ENCODE measurements at regions not wholly inside any gene's neighbourhood (a gene's known extent, or its start where the extent isn't known, plus 50 kb on each side); places are given as distances from the start of the nearest gene placed in this dataset.

DNA sequence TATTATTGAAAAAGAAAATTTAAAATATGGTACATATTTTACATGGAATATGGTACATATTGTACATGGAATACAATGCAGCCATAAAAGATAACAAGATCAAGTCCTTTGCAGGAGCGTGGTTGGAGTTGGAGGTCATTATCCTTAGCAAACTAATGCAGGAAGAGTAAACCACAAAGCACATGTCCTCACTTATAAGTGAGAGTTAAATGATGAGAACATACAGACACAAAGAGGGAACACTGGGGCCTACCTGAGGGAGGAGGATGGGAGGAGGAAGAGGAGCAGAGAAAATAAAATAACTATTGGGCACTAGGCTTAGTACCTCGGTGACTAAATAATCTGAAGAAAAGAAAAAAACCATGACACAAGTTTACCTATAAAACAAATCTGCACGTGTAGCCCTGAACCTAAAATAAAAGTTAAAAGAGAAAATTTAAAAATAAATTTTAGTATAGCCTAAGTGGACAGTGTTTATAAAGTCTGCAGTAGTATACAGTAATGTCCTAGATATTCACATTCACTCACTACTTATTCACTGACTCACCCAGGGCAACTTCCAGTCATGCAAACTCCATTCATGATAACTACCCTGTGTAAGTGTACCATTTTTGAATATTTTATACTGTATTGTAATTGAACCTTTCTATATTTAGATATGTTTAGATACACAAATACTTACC is 204.4 kb downstream of the FAM76B start:
- DNase-seq (ENCODE audit: low read depth in 2 of 2) = no peak

- DNase-seq (ENCODE audit: low read depth in 2 of 2) = no peak
Observed at GRCh38 chr11:95584589-95584988, 205.0 kb downstream of the FAM76B start.

- no peak for DNase-seq (ENCODE audit: low read depth in 2 of 2)
Observed at GRCh38 chr11:95584180-95584579, 205.4 kb downstream of the FAM76B start.

GRCh38 chr11:95577716-95578460 is 211.7 kb downstream of the FAM76B start:
- no peak for DNase-seq (ENCODE audit: low read depth in 2 of 2)

DNA sequence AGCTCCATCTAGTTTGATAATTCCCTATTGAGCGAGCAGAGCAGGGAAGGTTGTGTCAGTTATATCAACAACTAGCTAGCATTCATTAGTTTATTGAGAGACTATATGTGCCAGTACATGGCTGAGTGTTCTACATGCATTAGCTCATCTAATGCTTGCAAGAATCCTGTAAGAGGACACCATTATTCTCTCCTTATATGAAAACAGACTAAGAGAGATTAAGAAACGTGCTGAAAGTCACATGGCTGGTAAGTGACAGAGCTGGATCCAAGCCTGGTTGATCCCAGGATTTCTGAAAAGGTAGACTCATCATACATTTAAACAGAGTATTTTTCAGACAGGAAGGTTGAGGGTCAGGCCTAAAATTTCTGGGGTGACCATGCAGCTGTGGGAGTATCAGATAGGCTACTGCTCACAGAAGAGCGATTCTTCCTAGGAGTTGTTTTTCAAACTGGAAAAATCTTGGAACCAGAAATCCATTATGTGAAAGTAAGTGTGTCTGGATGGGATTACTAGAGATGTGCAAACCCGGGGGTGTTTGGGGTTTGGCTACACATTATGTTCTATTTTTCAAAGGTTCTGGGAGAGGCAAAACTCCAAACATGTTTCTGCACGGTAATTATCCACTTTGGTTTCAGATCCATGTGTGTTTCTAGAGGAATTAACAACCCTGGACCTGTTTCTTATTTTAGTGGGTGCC is 213.3 kb downstream of the FAM76B start:
- no peak for DNase-seq (ENCODE audit: low read depth in 2 of 2)

- no peak for DNase-seq (ENCODE audit: low read depth in 2 of 2)
Observed at GRCh38 chr11:95575517-95575916, 214.1 kb downstream of the FAM76B start.

GRCh38 chr11:95571718-95572260 is 217.8 kb downstream of the FAM76B start:
- DNase-seq (ENCODE audit: low read depth in 2 of 2) = no peak

DNA sequence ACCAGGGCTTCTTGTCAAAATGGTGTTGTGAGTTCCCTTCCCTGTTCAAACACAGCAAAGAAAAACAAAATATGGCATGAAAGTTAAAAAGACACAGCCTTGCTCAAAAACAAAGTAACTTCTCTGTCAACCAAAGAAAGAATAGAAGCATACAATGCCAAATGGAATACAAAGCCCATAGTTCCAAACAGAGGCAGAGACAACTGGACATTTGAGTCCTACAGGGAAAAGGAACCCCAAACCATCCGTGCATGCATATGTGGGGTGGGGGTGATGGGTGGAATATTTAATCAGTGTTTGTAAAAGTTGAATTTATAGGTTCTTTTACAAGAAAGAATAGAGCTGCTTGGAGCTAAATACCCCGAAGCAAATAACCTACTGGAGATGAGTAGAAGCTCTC is 218.7 kb downstream of the FAM76B start:
- no peak for DNase-seq (ENCODE audit: low read depth in 2 of 2)

DNA sequence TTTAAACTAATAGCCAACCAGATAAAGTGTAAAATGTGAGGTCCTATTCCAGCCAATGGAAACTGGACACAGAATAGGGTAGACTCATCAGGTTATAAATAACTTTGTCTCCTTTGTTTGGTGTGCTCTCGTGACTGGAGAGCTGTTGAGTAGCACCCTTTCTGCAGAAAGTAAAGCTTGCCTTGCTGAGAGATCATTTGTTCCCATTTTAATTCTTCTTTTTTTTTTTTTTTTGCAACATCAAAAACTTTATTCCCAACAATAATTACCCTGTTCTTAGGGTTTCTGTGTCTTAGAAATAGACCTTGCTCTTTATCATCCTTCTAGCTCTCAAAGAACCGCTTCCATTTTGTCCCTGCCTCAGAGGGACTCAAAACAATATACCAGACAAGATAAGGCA is 220.4 kb downstream of the FAM76B start:
- no peak for DNase-seq (ENCODE audit: low read depth in 2 of 2)

DNA sequence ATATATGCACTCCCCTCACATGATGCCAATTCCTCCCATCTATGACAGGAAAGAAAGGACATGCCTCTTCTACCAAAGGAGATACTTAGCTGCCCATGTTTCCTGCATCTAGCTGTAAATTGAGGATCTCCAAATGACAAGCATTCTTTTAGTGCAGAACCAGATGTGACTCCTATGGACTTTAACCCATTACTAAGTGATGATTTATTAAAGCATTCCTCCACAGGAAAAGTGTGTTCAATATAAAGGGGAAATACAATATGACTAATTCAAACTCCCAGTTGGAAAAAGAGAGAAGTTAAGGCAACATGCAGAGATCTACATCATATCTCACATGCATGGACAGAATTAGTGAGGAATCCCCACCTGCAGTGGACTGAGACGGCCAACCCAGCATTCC is 221.3 kb downstream of the FAM76B start:
- DNase-seq (ENCODE audit: low read depth in 2 of 2) = no peak

GRCh38 chr11:95567685-95568084 is 221.9 kb downstream of the FAM76B start:
- DNase-seq (ENCODE audit: low read depth in 2 of 2) = no peak

GRCh38 chr11:95566211-95566610 is 223.4 kb downstream of the FAM76B start:
- no peak for DNase-seq (ENCODE audit: low read depth in 2 of 2)

GRCh38 chr11:95565724-95566141 is 223.8 kb downstream of the FAM76B start:
- no peak for DNase-seq (ENCODE audit: low read depth in 2 of 2)

DNA sequence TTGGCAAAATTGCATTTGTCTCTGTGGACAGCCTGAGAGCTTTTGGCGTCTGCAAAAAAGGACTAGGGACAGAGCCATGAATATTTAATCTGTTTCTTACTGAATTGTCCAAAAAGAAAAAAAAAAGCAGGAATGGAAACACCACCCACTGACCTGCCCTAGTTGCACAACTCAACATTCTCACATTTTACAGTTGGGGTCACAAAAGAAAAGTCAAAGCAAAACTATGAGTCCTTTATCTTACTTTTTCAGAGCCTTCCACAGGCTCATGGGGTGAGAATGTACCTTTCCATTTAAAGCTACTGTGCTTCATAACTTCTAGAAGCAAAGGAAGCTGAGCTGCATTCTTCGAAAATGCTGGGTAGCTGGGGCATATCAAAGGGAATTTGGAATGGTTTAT is 225.7 kb downstream of the FAM76B start:
- DNase-seq (ENCODE audit: low read depth in 2 of 2) = no peak

DNA sequence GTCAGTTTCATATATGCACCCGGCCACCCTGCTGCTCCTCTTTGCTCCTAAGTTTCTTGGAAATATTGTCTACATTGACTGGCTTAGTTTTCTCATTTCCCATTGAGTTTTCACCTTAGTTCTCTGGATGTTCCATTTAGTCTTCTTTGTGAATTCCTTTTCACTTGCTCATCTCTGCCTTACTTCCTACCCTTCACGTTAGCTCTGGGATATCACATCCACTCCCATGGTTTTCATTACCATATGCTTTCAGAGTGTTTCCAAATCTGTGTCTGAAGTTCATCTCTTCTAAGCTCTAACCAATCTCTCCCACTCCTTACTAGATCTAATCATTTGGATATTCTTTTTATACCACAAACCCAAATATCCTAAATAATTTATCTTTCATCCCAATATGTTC is 226.4 kb downstream of the FAM76B start:
- no peak for DNase-seq (ENCODE audit: low read depth in 2 of 2)

- DNase-seq (ENCODE audit: low read depth in 2 of 2) = no peak
Observed at GRCh38 chr11:95562196-95562921, 227.2 kb downstream of the FAM76B start.

DNA sequence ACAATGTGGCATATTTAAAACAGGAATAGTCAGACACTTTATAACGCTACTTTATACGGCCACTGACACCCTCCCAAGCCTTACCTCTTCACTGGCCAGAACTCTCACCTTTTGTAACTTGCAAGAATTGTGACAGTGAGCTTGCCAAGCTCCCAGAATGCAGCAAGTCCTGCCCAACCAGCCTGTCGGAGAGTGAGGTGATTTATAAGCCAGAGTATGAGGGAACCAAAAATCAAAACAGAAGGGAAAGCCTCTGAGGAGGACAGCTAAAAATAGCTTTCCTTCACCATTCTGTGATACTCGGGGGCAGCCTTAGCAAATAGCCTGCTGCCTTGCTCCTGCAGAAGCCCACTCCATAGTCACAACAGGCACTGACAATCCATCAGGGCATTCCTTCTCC is 229.7 kb downstream of the FAM76B start:
- DNase-seq (ENCODE audit: low read depth in 2 of 2) = no peak

GRCh38 chr11:95557376-95557775 is 232.2 kb downstream of the FAM76B start:
- no peak for DNase-seq (ENCODE audit: low read depth in 2 of 2)

DNA sequence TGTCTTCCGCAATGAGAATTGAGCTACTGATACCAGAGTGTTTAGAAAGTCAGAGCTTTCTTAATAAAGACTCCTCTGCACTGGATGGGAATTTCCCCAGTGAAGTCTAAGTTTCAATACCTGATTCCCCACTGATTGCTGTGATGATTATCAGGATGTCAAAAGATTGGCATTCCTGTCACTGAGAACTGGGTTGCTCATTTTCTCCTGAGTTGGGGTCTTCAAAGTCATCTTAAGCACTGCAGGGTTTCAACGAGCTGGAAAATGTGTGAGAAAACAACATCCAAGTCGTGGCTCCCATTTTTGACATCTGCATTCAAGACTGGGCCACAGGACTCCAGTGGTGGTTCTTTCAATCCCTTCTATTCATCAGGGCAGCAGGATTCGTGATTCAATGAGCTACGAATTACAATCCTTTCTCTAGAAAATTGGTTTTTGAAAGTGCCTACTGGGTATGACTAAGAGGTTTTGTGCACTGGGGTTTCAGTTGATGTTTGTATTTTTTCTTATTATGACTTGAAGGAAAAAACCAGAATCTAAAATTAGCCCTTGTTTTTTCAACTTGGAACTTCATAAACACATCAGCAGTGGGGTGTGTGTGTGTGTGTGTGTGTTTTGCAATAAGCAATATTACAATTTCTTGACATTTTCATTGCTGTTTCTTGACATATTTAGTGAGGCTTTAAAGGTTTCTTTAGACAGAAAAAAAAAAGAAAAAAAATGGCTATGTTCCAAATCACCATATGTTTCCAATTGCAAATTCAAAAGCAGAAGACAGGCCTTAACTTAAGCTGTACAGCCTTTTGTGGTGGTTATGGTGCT is 233.0 kb downstream of the FAM76B start:
- DNase-seq (ENCODE audit: low read depth in 2 of 2) = no peak

DNA sequence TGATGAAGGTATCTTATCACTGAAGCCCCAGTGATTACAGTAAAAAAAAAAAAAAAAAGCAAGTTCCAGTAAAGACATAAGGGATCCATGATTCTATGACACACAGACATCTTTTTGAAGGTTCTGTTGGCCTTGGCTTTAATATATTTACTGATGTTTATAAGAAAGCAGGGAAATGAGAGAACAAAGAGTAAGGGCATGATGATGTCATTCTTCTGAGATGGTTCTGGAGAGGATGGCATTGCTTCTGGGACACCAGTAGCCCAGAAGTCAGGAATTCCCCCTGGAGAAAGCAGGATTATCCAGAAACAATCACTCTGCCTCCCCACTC is 233.6 kb downstream of the FAM76B start:
- DNase-seq (ENCODE audit: low read depth in 2 of 2) = no peak

DNA sequence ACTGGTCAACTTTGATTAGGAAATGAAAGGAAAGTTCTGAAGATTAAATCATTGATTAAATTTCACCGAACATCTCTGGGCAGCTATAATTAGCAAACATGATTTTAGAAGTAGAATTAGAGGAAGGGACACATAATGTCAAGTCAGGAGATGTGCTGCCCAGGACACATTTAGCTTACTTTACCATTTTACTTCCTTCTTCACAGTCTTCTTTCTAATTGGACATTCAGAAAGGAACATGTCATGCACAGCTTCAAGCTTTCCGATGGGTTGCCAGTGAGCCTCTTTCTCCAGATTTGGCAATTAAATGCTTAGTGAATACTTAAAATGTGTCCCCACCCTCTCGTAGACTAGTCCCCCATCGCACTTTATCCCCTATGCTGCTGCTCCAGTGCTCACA is 234.7 kb downstream of the FAM76B start:
- DNase-seq (ENCODE audit: low read depth in 2 of 2) = no peak

Measured in stimulated activated CD4-positive, alpha-beta T cell treated with anti-CD3 and anti-CD28 coated beads, Interleukin-1b, Interleukin-23, amount 100 ng/mL, for 1 hour (primary cell).